HCEC 1CT (cell line): ENCODE measurements at regions not wholly inside any gene's neighbourhood (a gene's known extent, or its start where the extent isn't known, plus 50 kb on each side); places are given as distances from the start of the nearest gene placed in this dataset.
"Not testable (repeated sequence)": the region's sequence is repeated elsewhere in the genome, so short reads cannot be mapped to it uniquely, and the experiment has no call there.

Source experiments
- DNase-seq: peaks from one replicate; pipeline ENCODE4 v3.0.0-alpha.2; 2017

DNA sequence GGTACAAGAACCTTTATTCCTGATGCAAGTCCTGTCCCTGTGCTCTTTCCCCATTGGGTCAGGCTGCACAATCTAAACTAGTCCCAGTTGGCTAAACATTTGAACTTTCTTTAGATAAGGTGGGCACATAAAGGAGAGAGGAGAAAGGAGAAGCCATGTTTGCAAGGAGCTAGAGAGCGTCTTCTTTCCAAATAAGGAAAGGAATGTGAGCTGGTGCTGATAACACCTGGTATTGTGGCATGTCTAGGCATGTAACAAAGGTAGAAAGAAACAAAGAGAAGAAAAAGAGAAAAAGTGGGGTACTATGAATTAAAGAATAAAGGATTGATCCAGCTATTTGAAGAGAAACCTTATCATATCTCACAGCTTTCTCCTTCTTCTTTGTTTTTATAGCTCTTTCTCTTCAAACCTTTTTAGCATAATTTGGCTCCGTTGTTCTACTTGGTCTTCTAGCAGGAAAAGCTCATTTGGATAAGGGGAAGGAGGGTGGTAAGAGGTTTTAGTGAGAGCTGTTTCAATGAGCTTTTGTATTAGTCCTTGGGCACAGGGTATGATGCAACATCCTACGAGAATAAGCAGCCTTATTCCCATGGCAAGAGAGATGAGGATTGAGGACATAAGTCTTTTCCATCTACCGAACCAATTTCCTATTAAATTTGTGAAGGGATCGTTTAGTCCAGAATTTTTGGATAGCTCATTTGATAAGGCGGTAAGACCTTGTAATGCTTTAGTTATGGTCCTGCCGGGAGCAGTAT, 415.5 kb upstream of the MAN1A1 start:
- no peak for DNase-seq

DNA sequence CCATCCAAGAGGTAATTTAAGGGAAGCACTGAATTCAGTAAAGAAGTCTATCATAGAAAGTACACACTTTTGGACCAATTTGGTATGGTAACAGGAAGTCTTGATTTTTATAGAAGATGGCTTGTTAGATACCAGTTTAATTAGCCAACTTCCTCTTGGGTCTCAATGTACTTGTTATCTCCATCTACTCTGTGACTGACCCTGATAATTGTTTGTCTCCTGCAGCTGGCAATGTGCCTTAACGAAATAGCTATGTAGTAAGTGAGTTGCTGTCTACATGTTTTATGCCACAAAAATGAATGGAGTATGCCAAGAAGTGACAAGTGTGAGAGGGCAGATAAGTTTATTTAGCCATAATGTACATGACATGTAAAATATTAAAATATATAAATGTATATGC, 410.5 kb upstream of the MAN1A1 start:
- DNase-seq: no peak

GRCh38 chr6:119758385-119758784, 408.8 kb upstream of the MAN1A1 start:
- no peak for DNase-seq

GRCh38 chr6:119757467-119757866, 407.9 kb upstream of the MAN1A1 start:
- no peak for DNase-seq

DNA sequence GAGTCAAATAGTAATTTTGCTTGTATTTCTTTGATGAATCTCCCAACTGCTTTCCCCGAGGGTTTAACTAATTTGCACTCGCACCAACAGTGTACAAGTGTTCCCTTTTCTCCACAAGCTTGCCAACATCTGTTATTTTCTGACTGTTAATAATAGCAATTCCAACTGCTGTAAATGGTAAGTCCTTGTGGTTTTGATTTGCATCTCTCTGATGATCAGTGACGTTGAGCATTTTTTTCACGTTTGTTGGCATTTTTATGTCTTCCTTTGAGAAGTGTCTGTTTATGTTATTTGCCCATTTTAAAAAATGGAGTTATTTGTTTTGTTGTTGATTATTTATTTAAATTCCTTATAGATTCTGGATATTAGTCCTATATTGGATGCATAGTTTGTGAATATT, 399.8 kb upstream of the MAN1A1 start:
- DNase-seq: peak; percentile 20

DNA sequence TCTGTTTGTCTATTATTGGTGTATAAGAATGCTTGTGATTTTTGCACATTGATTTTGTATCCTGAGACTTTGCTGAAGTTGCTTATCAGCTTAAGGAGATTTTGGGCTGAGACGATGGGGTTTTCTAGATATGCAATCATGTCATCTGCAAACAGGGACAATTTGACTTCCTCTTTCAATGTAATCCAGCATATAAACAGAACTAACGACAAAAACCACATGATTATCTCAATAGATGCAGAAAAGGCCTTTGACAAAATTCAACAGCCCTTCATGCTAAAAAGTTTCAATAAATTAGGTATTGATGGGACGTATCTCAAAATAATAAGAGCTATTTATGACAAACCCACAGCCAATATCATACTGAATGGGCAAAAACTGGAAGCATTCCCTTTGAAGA, 399.0 kb upstream of the MAN1A1 start:
- not testable (repeated sequence) for DNase-seq

GRCh38 chr6:119742188-119742803, 392.7 kb upstream of the MAN1A1 start:
- DNase-seq: peak; percentile 48

DNA sequence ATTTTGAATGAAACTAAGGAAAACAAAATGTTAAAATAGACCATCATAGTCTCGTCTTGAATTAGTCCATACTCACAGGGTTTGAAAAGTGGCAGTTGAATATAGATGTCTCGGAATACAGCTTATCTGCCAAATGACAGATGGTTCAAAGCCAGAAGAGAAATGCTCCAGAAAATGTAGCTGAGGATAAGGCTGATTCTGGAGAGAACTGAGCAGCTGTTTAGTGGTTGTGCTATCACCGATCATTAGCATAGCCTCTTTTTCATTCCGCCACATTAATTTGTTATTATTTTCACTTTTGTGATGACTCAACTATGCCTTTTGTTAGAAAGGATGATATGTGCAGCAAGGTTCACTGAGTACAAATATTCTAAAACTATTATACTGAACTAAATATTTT, 390.2 kb upstream of the MAN1A1 start:
- DNase-seq: no peak

GRCh38 chr6:119738425-119738824, 388.9 kb upstream of the MAN1A1 start:
- peak; percentile 6 for DNase-seq

DNA sequence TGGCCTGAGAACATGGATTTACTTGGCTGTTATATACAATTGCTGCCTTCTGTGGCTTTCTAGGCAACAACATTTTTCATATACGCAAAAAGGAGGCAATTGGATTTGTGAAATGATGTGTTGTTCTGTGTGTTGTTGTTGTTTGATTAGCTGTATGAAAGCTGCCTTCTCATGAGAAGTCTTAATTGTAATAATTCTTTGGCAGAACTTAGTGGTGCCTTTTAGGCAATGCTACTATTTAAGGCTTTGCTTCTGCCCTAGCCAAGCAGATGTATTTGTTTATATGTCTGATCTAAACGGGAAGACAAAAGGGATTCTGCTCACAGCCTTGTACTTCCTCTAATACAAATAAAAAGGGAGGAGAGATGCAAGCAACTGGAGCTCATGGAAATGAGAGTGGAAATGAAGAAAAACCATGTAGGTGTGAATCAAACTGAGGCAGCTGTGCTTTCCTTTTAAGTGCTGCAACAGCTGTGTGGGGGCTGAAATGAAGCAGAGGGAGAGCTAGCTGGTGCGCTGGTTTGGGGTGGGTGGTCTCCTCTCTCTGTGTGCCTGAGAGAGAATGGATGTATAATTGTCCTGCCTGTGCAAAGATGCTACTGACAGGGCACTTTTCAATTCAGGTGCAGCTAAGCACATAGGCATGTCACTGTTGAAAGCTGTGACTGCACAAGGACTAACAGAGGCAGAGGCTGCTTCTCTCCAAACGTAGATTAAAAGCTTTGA, 386.9 kb upstream of the MAN1A1 start:
- DNase-seq: no peak

DNA sequence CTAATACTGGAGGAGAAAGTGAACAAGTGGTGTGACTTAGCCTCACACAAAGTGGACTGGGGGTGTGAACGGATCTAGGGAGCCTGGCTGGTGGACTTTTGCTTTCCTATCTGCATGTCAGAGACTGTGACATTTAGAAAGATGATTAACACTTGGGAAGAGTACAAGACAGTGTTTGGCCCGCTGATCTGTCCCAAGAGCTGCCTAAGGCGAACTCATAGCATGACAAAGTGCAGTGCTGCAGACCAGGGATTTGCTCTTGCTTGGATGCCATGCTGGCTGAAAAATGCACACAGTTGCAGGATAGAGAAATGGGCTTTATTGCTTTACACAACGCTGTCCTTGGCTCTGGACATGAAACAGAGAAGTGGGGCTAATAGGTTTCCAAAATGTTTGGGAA, 386.0 kb upstream of the MAN1A1 start:
- DNase-seq: no peak

DNA sequence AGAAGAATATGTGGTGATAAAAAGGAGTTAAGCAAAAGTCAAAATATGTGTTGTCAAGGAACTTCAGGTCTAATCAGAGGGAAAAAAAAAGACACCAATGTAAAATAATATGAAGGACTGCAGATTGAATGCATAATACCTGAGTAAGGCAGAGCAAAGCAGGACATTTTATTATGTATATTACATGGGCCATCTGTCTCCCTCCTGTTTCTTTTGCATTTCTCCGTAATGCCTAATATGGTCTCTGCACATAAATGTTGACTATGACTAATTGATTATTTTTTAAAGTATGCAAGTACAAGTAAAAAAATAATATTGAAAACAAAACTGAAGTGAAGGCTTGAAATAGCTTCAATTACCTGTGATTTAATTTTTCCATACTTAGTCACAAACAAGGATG, 384.7 kb upstream of the MAN1A1 start:
- no peak for DNase-seq

DNA sequence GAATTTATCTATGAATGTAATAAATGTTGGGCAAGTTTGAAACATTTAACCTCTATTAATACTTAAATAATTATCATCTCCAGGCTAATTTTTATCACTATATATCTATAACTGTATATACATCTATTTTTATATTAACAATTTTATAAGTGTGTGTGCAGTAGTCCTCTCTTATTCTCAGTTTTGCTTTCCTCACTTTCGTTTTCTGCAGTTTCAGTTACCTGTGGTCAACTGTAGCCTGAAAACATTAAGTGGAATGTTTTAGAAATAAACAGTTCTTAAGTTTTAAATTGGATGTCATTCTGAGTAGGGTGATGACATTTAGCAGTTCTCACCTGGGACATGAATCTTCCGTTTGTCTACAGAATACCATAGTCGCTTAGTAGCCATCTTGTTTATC, 379.4 kb upstream of the MAN1A1 start:
- DNase-seq: no peak

GRCh38 chr6:119728220-119728750, 378.7 kb upstream of the MAN1A1 start:
- no peak for DNase-seq

DNA sequence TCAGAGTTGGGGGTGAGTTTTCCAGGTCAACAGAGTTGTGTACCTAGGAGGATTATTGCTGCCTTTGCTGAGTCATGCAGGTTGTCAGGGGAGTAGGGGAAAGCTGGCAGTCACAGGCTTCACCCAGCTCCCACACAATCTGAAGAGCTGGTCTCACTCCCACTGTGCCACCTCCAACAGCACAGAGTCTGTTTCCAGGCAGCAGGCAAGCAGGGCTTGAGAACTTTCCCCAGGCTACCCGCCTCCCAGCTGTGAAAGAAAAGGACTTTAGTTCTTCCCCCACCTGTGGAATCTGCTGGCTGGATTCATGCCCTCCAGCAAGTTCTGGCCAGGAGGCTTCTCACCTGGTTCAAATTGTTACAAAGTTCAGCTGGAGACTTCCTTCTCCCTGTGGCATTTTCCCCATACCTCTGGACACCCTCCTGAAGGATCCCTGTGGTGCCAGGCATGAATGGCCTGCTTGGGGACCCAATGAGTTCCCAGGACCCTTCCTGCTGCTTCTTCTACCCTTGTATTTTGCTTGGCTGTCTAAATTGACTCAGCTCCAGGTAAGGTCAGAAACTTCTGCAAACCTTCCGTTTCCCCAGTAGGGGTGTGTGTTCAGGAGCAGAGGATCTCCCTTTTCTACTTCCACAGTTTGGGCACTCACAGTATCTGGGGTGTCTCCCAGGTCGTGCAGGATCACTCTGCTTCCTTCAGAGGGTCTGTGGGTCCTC, 378.1 kb upstream of the MAN1A1 start:
- no peak for DNase-seq

DNA sequence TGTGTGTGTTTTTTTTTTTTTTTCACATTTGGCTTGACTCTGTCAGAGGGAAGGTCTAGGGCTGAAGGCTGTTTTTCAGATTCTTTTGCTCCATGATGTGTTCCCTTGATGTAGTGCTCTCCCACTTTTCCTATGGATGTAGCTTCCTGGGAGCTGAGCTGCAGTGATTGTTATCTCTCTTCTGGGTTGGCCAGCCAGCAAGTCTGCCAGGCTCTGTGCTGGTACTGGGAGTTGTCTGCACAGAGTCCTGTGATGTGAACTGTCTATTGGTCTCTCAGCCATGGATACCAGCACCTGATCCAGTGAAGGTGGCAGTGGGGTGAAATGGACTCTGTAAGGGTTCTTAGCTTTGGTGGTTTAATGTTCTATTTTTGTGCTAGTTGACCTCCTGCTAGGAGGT, 377.4 kb upstream of the MAN1A1 start:
- DNase-seq: not testable (repeated sequence)

DNA sequence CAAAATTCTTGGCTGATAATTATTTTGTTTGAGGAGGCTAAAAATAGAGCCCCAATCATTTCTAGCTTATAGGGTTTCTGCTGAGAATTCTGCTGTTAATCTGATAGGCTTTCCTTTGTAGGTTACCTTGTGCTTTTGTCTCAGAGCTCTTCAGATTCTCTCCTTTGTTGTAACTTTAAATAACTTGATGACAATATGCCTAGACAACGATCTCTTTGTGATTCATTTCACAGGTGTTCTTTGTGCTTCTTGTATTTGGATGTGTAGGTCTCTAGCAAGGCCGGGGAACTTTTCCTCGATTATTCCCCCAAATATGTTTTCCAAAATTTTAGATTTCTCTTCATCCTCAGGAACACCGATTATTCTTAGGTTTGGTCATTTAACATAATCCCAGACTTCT, 376.5 kb upstream of the MAN1A1 start:
- no peak for DNase-seq

DNA sequence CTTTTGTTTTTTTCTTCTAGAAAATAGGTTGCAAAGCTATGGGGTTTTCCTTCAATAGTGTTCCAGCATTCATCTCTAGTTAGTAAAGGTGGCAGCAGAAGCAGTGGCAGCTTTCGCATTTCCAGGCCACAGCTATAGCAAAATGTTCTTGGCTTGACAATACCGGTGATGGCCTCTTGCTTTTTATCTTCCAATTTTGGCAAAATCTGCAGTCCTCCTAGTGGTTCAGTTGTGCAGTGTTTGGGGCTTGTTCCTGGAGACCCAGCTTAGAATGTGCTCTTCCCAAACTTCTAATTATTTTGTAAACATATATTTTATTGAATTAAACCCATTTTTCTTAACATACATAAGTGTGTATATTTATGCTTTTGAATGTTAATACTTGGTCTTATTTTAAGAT, 370.6 kb upstream of the MAN1A1 start:
- DNase-seq: peak; percentile 50

DNA sequence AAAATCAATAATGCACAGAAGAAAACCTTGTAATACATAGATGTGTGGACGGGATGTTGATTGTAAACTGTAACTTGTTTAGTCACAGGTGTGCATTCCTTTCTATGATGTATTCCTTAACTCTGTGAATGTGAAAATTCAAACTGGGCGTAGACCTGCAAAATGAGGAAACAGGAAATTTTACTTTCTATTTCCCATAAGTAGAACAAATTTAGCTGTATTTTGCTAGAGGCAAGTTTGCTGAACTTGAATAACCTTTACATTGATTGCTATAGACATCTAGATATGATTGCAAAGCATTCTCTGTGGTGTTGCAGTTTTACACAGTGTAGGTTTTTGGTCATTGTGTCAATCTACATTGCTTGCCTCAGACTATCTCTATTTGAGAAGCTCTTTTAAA, 368.4 kb upstream of the MAN1A1 start:
- DNase-seq: no peak

GRCh38 chr6:119716668-119717270, 367.2 kb upstream of the MAN1A1 start:
- no peak for DNase-seq

GRCh38 chr6:119713903-119714302, 364.3 kb upstream of the MAN1A1 start:
- no peak for DNase-seq

GRCh38 chr6:119686644-119687043, 337.1 kb upstream of the MAN1A1 start:
- no peak for DNase-seq

DNA sequence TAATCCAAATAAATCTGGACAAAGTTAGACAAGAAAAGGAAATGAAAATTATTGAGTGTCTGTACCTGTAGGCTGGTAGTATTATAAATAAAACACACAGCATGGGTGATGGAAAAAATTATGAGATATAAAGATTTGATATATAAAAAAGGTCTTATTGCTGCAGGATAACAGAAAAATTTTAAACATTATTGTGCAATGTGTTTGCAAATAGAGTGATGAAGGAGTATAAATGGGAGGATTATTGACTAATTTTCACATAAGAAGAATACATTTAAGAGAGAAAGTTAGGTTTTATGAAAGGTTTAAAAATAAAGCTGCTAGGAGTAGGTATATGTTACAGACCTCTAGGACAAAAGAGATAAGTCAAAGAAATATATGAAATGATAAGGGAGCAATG, 336.7 kb upstream of the MAN1A1 start:
- DNase-seq: no peak
